PFSK-1 (cell line): ENCODE measurements at regions not wholly inside any gene's neighbourhood (a gene's known extent, or its start where the extent isn't known, plus 50 kb on each side); places are given as distances from the start of the nearest gene placed in this dataset.

Experiments
- FOXP2 ChIP-seq: optimal IDR thresholded peaks from 2 replicates; pipeline ENCODE3; 2011; ENCODE audit warnings: borderline replicate concordance, control low read depth, inconsistent platforms; ENCODE audit not compliant: insufficient read depth; ENCODE audit errors: extremely low read length, extremely low read depth
- POLR2AphosphoS5 ChIP-seq: IDR thresholded peaks from 2 replicates; pipeline ENCODE4 v1.6.1; 2012; ENCODE audit warnings: low read depth, mild to moderate bottlenecking, control low read depth, low read length, moderate library complexity
- REST ChIP-seq, 2 experiments: IDR thresholded peaks; 2 replicates each; pipeline versions ENCODE4 v1.6.1 to v1.8.0; 2011 to 2012; ENCODE audit warnings: low read depth in 2 of 2, low read length in 2 of 2, control low read depth in 1 of 2, inconsistent platforms in 1 of 2, mild to moderate bottlenecking in 1 of 2, moderate library complexity in 1 of 2; ENCODE audit not compliant: insufficient read depth in 1 of 2
- SIN3A ChIP-seq: IDR thresholded peaks from 2 replicates; pipeline ENCODE4 v1.6.1; 2012; ENCODE audit warnings: mild to moderate bottlenecking, low read length, moderate library complexity, borderline replicate concordance; ENCODE audit not compliant: insufficient read depth
- TAF1 ChIP-seq: IDR thresholded peaks from 2 replicates; pipeline ENCODE4 v1.6.1; 2012; ENCODE audit warnings: low read length, control low read depth, borderline replicate concordance; ENCODE audit not compliant: insufficient read depth

- TF ChIP-seq FOXP2, result no peak
Measured at GRCh38 chr17:33639103-33639880, 346.2 kb upstream of the ASIC2 start.

GRCh38 chr17:33640629-33641028 lies 347.5 kb upstream of the ASIC2 start:
- TF ChIP-seq REST (IDR thresholded peaks at IDR 0.05; ENCODE audit: insufficient read depth in 1 of 2, low read depth in 2 of 2, low read length in 2 of 2) (no peak), FOXP2 (no peak), TAF1 (no peak), SIN3A (no peak), POLR2AphosphoS5 (no peak)

GRCh38 chr17:33642002-33642401 lies 348.9 kb upstream of the ASIC2 start:
- TF ChIP-seq TAF1, result no peak
- no peak for TF ChIP-seq FOXP2
- no peak for TF ChIP-seq SIN3A
- TF ChIP-seq POLR2AphosphoS5, result no peak
- TF ChIP-seq REST (IDR thresholded peaks at IDR 0.05; ENCODE audit: insufficient read depth in 1 of 2, low read depth in 2 of 2, low read length in 2 of 2), result no peak

- TF ChIP-seq SIN3A (no peak), TAF1 (no peak), REST (IDR thresholded peaks at IDR 0.05; ENCODE audit: insufficient read depth in 1 of 2, low read depth in 2 of 2, low read length in 2 of 2) (no peak), FOXP2 (no peak), POLR2AphosphoS5 (no peak)
Measured at GRCh38 chr17:33647956-33648355, 354.9 kb upstream of the ASIC2 start.

GRCh38 chr17:33650304-33650703 lies 357.2 kb upstream of the ASIC2 start:
- TF ChIP-seq SIN3A (no peak), TAF1 (no peak), POLR2AphosphoS5 (no peak), FOXP2 (no peak), REST (IDR thresholded peaks at IDR 0.05; ENCODE audit: insufficient read depth in 1 of 2, low read depth in 2 of 2, low read length in 2 of 2) (no peak)
